ENCODE measurements at regions not wholly inside any gene's neighbourhood (a gene's known extent, or its start where the extent isn't known, plus 50 kb on each side); places are given as distances from the start of the nearest gene placed in this dataset.

GRCh38 chr4:84366907-84367306 is 132.2 kb downstream of the NKX6-1 start:
- H3K27me3 ChIP-seq (ENCODE audit: low read depth, low read length) = 0 out of 2 replicates have a peak, but pooled peaks cover 9% of the 10 kb centered on the region
- TF ChIP-seq EZH2phosphoT487 (IDR thresholded peaks at IDR 0.05; ENCODE audit: low read depth) = no peak
- no peak for TF ChIP-seq CTCF (IDR thresholded peaks at IDR 0.05; ENCODE audit: low read depth, low read length)
- no peaks in the 10 kb centered on the region for H4K20me1 ChIP-seq (ENCODE audit: insufficient read depth, low read length)

GRCh38 chr4:84366161-84366560 is 132.9 kb downstream of the NKX6-1 start:
- no peak overlapping the region for H3K9ac ChIP-seq (ENCODE audit: low read length)
- TF ChIP-seq EZH2phosphoT487 (IDR thresholded peaks at IDR 0.05; ENCODE audit: low read depth) (no peak), CTCF (IDR thresholded peaks at IDR 0.05; ENCODE audit: low read depth, low read length) (no peak)
- no peak overlapping the region for H3K4me3 ChIP-seq (ENCODE audit: low read length)

More at GRCh38 chr4:84366907-84367306, 132.2 kb downstream of the NKX6-1 start:
- Histone ChIP-seq H3K27ac (ENCODE audit: low read length) (no peak overlapping the region), H3K4me1 (ENCODE audit: low read length) (no peaks in the 10 kb centered on the region), H3K36me3 (replicated peaks; ENCODE audit: low read depth, low read length) (no peaks in the 10 kb centered on the region), H2AFZ (ENCODE audit: low read depth, low read length) (no peak overlapping the region), H3K4me2 (ENCODE audit: low read length) (no peak overlapping the region), H3K4me3 (ENCODE audit: low read length) (no peak overlapping the region), H3K9ac (ENCODE audit: low read length) (no peak overlapping the region), H3K79me2 (ENCODE audit: low read length) (no peaks in the 10 kb centered on the region), H3K9me3 (ENCODE audit: insufficient read depth, low read length) (no peaks in the 10 kb centered on the region)

GRCh38 chr4:84362896-84363655 is 136.0 kb downstream of the NKX6-1 start:
- no peaks in the 10 kb centered on the region for H4K20me1 ChIP-seq (ENCODE audit: insufficient read depth, low read length)
- H3K4me2 ChIP-seq (ENCODE audit: low read length) = no peak overlapping the region
- H3K9me3 ChIP-seq (ENCODE audit: insufficient read depth, low read length) = no peaks in the 10 kb centered on the region
- H3K27ac ChIP-seq (ENCODE audit: low read length) = no peak overlapping the region
- H2AFZ ChIP-seq (ENCODE audit: low read depth, low read length) = no peak overlapping the region
- H3K4me3 ChIP-seq (ENCODE audit: low read length) = no peak overlapping the region
- TF ChIP-seq CTCF (IDR thresholded peaks at IDR 0.05; ENCODE audit: low read depth, low read length) (no peak), EZH2phosphoT487 (IDR thresholded peaks at IDR 0.05; ENCODE audit: low read depth) (no peak)
- no peaks in the 10 kb centered on the region for H3K79me2 ChIP-seq (ENCODE audit: low read length)
- no peak overlapping the region for H3K9ac ChIP-seq (ENCODE audit: low read length)
- 0 out of 2 replicates have a peak, but pooled peaks cover 3% of the 10 kb centered on the region for H3K27me3 ChIP-seq (ENCODE audit: low read depth, low read length)
- H3K36me3 ChIP-seq (replicated peaks; ENCODE audit: low read depth, low read length) = no peaks in the 10 kb centered on the region
- no peaks in the 10 kb centered on the region for H3K4me1 ChIP-seq (ENCODE audit: low read length)

More at GRCh38 chr4:84366161-84366560, 132.9 kb downstream of the NKX6-1 start:
- H4K20me1 ChIP-seq (ENCODE audit: insufficient read depth, low read length) = no peaks in the 10 kb centered on the region
- no peaks in the 10 kb centered on the region for H3K36me3 ChIP-seq (replicated peaks; ENCODE audit: low read depth, low read length)
- H3K27me3 ChIP-seq (ENCODE audit: low read depth, low read length) = 0 out of 2 replicates have a peak, but pooled peaks cover 5% of the 10 kb centered on the region
- H3K79me2 ChIP-seq (ENCODE audit: low read length) = no peaks in the 10 kb centered on the region
- no peak overlapping the region for H2AFZ ChIP-seq (ENCODE audit: low read depth, low read length)
- H3K9me3 ChIP-seq (ENCODE audit: insufficient read depth, low read length) = no peaks in the 10 kb centered on the region
- H3K27ac ChIP-seq (ENCODE audit: low read length) = no peak overlapping the region
- H3K4me1 ChIP-seq (ENCODE audit: low read length) = no peaks in the 10 kb centered on the region
- H3K4me2 ChIP-seq (ENCODE audit: low read length) = no peak overlapping the region

- Histone ChIP-seq H3K4me3 (ENCODE audit: low read length) (no peak overlapping the region), H2AFZ (ENCODE audit: low read depth, low read length) (no peak overlapping the region), H3K9ac (ENCODE audit: low read length) (no peak overlapping the region), H3K36me3 (replicated peaks; ENCODE audit: low read depth, low read length) (no peaks in the 10 kb centered on the region), H3K27ac (ENCODE audit: low read length) (no peak overlapping the region), H3K79me2 (ENCODE audit: low read length) (no peaks in the 10 kb centered on the region), H3K4me2 (ENCODE audit: low read length) (no peak overlapping the region), H3K27me3 (ENCODE audit: low read depth, low read length) (no peaks in the 10 kb centered on the region), H3K4me1 (ENCODE audit: low read length) (no peaks in the 10 kb centered on the region), H3K9me3 (ENCODE audit: insufficient read depth, low read length) (no peaks in the 10 kb centered on the region), H4K20me1 (ENCODE audit: insufficient read depth, low read length) (no peaks in the 10 kb centered on the region)
- TF ChIP-seq EZH2phosphoT487 (IDR thresholded peaks at IDR 0.05; ENCODE audit: low read depth) (no peak), CTCF (IDR thresholded peaks at IDR 0.05; ENCODE audit: low read depth, low read length) (no peak)
Measured at GRCh38 chr4:84342161-84342560, 156.9 kb downstream of the NKX6-1 start.

All from OCI-LY3 (cell line).